GM23338 (cell line): ENCODE measurements at regions not wholly inside any gene's neighbourhood (a gene's known extent, or its start where the extent isn't known, plus 50 kb on each side); places are given as distances from the start of the nearest gene placed in this dataset.

ENCODE experiments used
- CREB1 ChIP-seq: fragments of 250-450 bp; sonication (Bioruptor Pico); IDR thresholded peaks from 2 replicates; pipeline ENCODE4 v1.5.0; 2020; ENCODE audit warnings: low read depth, mild to moderate bottlenecking, moderate library complexity
- CTCF ChIP-seq, 2 experiments: fragments of 200-600 bp in 1 of 2; sonication (generic) in 1 of 2; conservative IDR thresholded peaks; 2 replicates each; pipeline versions ENCODE4 v1.5.1 to v1.6.1; 2016 to 2017; ENCODE audit warnings: antibody characterized with exemption in 2 of 2, low read depth in 2 of 2, mild to moderate bottlenecking in 2 of 2, moderate library complexity in 1 of 2
- EZH2 ChIP-seq: fragments of 200-600 bp; sonication (generic); IDR thresholded peaks from one replicate; pipeline ENCODE4 v1.8.0; 2017; ENCODE audit warnings: antibody characterized with exemption, mild to moderate bottlenecking, low read depth; ENCODE audit not compliant: unreplicated experiment
- EZH2phosphoT487 ChIP-seq: fragments of 200-600 bp; sonication (generic); IDR thresholded peaks from one replicate; pipeline ENCODE4 v1.8.1; 2018; ENCODE audit warnings: antibody characterized with exemption; ENCODE audit not compliant: unreplicated experiment
- JUNB ChIP-seq: IDR thresholded peaks from one replicate; pipeline ENCODE4 v1.6.1; 2016; ENCODE audit warnings: antibody characterized with exemption; ENCODE audit not compliant: unreplicated experiment
- NANOG ChIP-seq: IDR thresholded peaks from 2 replicates; pipeline ENCODE4 v1.6.1; 2016; ENCODE audit warnings: antibody characterized with exemption, borderline replicate concordance
- POLR2AphosphoS5 ChIP-seq: IDR thresholded peaks from 2 replicates; pipeline ENCODE4 v1.6.1; 2016; ENCODE audit warnings: antibody characterized with exemption, low read depth
- ZNF331 ChIP-seq: fragments of 250-450 bp; sonication (Bioruptor Pico); IDR thresholded peaks from 2 replicates; pipeline ENCODE4 v1.5.0; 2020; ENCODE audit warnings: low read depth, mild to moderate bottlenecking, moderate library complexity
- TF ChIP-seq, protein P1 (sequence below): IDR thresholded peaks from 2 replicates; pipeline ENCODE4 v1.6.1; 2016; ENCODE audit warnings: antibody characterized with exemption
- TF ChIP-seq, protein P2 (sequence below): IDR thresholded peaks from one replicate; pipeline ENCODE4 v1.6.1; 2018; ENCODE audit warnings: antibody characterized with exemption; ENCODE audit not compliant: unreplicated experiment

- TF ChIP-seq CTCF (conservative IDR thresholded peaks at IDR 0.05; ENCODE audit: low read depth in 2 of 2): no peak
- no peak for TF ChIP-seq POLR2AphosphoS5
- TF ChIP-seq, protein P1, sequence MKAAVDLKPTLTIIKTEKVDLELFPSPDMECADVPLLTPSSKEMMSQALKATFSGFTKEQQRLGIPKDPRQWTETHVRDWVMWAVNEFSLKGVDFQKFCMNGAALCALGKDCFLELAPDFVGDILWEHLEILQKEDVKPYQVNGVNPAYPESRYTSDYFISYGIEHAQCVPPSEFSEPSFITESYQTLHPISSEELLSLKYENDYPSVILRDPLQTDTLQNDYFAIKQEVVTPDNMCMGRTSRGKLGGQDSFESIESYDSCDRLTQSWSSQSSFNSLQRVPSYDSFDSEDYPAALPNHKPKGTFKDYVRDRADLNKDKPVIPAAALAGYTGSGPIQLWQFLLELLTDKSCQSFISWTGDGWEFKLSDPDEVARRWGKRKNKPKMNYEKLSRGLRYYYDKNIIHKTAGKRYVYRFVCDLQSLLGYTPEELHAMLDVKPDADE: no peak
- no peak for TF ChIP-seq EZH2
- no peak for TF ChIP-seq JUNB
- TF ChIP-seq NANOG: no peak
- no peak for TF ChIP-seq ZNF331 (CRISPR knock-in tag)
- TF ChIP-seq, protein P2, sequence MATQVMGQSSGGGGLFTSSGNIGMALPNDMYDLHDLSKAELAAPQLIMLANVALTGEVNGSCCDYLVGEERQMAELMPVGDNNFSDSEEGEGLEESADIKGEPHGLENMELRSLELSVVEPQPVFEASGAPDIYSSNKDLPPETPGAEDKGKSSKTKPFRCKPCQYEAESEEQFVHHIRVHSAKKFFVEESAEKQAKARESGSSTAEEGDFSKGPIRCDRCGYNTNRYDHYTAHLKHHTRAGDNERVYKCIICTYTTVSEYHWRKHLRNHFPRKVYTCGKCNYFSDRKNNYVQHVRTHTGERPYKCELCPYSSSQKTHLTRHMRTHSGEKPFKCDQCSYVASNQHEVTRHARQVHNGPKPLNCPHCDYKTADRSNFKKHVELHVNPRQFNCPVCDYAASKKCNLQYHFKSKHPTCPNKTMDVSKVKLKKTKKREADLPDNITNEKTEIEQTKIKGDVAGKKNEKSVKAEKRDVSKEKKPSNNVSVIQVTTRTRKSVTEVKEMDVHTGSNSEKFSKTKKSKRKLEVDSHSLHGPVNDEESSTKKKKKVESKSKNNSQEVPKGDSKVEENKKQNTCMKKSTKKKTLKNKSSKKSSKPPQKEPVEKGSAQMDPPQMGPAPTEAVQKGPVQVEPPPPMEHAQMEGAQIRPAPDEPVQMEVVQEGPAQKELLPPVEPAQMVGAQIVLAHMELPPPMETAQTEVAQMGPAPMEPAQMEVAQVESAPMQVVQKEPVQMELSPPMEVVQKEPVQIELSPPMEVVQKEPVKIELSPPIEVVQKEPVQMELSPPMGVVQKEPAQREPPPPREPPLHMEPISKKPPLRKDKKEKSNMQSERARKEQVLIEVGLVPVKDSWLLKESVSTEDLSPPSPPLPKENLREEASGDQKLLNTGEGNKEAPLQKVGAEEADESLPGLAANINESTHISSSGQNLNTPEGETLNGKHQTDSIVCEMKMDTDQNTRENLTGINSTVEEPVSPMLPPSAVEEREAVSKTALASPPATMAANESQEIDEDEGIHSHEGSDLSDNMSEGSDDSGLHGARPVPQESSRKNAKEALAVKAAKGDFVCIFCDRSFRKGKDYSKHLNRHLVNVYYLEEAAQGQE: no peak
- TF ChIP-seq EZH2phosphoT487: no peak
- TF ChIP-seq CREB1 (CRISPR knock-in tag): no peak
These were observed 91.4 kb upstream of the LRIG1 start for GRCh38 chr3:66592016-66592761.
